K562 (cell line): ENCODE measurements at regions not wholly inside any gene's neighbourhood (a gene's known extent, or its start where the extent isn't known, plus 50 kb on each side); places are given as distances from the start of the nearest gene placed in this dataset.

ENCODE experiments used
- ATAC-seq: fragments of 200-7000 bp; cut with Tn5 transposase; 3 replicates; pipeline ENCODE4 v1.9.1; 2020; ENCODE audit warnings: moderate library complexity
- BruUV-seq: library from RNA; stranded (reverse); fragments of 400-500 nt; replicated peaks from 2 replicates; lab custom pipeline; 2021; lab: Mats Ljungman, UMichigan
- CTCF ChIA-PET: fragments of 300-600 bp; formaldehyde crosslinking; extraction: SDS; loops from one replicate; lab custom pipeline; 2021; ENCODE audit warnings: low intra/inter-chr PET ratio; lab: Yijun Ruan, JAX
- POLR2A ChIA-PET: fragments of 300-600, 350-650 bp; sonication (Branson Sonifier 250); formaldehyde crosslinking; extraction: SDS; loops from one replicate; lab custom pipeline; 2021; ENCODE audit warnings: antibody characterized with exemption, inconsistent platforms; lab: Yijun Ruan, JAX
- DNase-seq, 4 experiments: peaks; one replicate each; pipeline versions ENCODE4 v3.0.0 to v3.0.0-alpha.2; 2011 to 2018; ENCODE audit warnings: low spot score in 3 of 4, mixed read lengths in 3 of 4; ENCODE audit errors: extremely low read depth in 1 of 4
- FAIRE-seq: peaks from 2 replicates; lab custom pipeline; 2011; peaks lifted over from hg19 to GRCh38; lab: Jason Lieb, UNC
- H2AFZ ChIP-seq: 2 replicates; pipeline ENCODE4 v1.6.0; 2011; ENCODE audit warnings: low read depth, low read length, control low read depth, inconsistent platforms
- H3K27ac ChIP-seq: fragments of 200-600 bp; 3 replicates; pipeline ENCODE4 v1.8.0; 2011; ENCODE audit warnings: low read depth, mild to moderate bottlenecking, control low read depth, inconsistent platforms, low read length, moderate library complexity, mixed read lengths; ENCODE audit errors: extremely low read depth
- H3K27me3 ChIP-seq, 2 experiments: fragments of 300-600 bp in 1 of 2; 2 replicates in 1 of 2; 3 replicates in 1 of 2; pipeline versions ENCODE4 v1.6.0 to v1.8.0; 2011; ENCODE audit warnings: inconsistent platforms in 2 of 2, low read length in 2 of 2, mild to moderate bottlenecking in 1 of 2, mixed read lengths in 1 of 2, moderate library complexity in 1 of 2; ENCODE audit not compliant: control insufficient read depth in 2 of 2, insufficient read depth in 2 of 2
- H3K36me3 ChIP-seq: fragments of 300-600 bp; 3 replicates; pipeline ENCODE4 v1.8.0; 2011; ENCODE audit warnings: mild to moderate bottlenecking, low read length, inconsistent platforms; ENCODE audit not compliant: control insufficient read depth, insufficient read depth
- H3K4me1 ChIP-seq, 2 experiments: fragments of 200-600 bp in 1 of 2; replicated peaks in 1 of 2; 2 replicates in 1 of 2; 3 replicates in 1 of 2; pipeline versions ENCODE4 v1.5.1 to v1.8.0; 2011; ENCODE audit warnings: inconsistent platforms in 2 of 2, low read length in 2 of 2, mild to moderate bottlenecking in 1 of 2, mixed read lengths in 1 of 2, moderate library complexity in 1 of 2; ENCODE audit not compliant: control insufficient read depth in 2 of 2, insufficient read depth in 2 of 2
- H3K4me2 ChIP-seq: 2 replicates; pipeline ENCODE4 v1.6.1; 2011; ENCODE audit warnings: low read length, control low read depth, inconsistent platforms, mixed read lengths; ENCODE audit not compliant: insufficient read depth
- H3K4me3 ChIP-seq: fragments of 200-600 bp; sonication (generic), shearing (Covaris generic); 2 replicates; pipeline ENCODE4 v1.5.1; 2016; ENCODE audit warnings: control low read depth, inconsistent platforms
- H3K79me2 ChIP-seq: fragments of 200-600 bp; 3 replicates; pipeline ENCODE4 v1.8.0; 2011; ENCODE audit warnings: low read length, inconsistent platforms; ENCODE audit not compliant: control insufficient read depth, insufficient read depth
- H3K9ac ChIP-seq, 2 experiments: 2 replicates each; pipeline versions ENCODE4 v1.6.0 to v1.6.1; 2011; ENCODE audit warnings: low read depth in 2 of 2, low read length in 2 of 2, control low read depth in 1 of 2, inconsistent platforms in 1 of 2, mild to moderate bottlenecking in 1 of 2, mixed read lengths in 1 of 2; ENCODE audit not compliant: insufficient read depth in 1 of 2
- H3K9me1 ChIP-seq: one replicate; pipeline ENCODE4 v1.6.0; 2011; ENCODE audit warnings: inconsistent platforms, mild to moderate bottlenecking, low read length, moderate library complexity; ENCODE audit not compliant: control insufficient read depth, insufficient read depth
- H3K9me3 ChIP-seq: replicated peaks from 2 replicates; pipeline ENCODE4 v1.5.1; 2011; ENCODE audit warnings: low read depth, low read length, inconsistent platforms; ENCODE audit not compliant: control insufficient read depth, insufficient read depth
- H4K20me1 ChIP-seq: replicated peaks from 2 replicates; pipeline ENCODE4 v1.6.1; 2011; ENCODE audit warnings: low read length, inconsistent platforms, mixed read lengths; ENCODE audit not compliant: control insufficient read depth, insufficient read depth
- BCLAF1 ChIP-seq, 2 experiments: fragments of 450-650 bp in 1 of 2; IDR thresholded peaks; 2 replicates each; pipeline ENCODE4 v1.6.1; 2011 to 2017; ENCODE audit warnings: low read depth in 2 of 2, antibody characterized with exemption in 1 of 2, borderline replicate concordance in 1 of 2, low read length in 1 of 2, mild to moderate bottlenecking in 1 of 2, mixed read lengths in 1 of 2; ENCODE audit not compliant: control insufficient read depth in 1 of 2
- FOXP4 ChIP-seq: sonication (generic); formaldehyde crosslinking; IDR thresholded peaks from 2 replicates; pipeline ENCODE4 v1.8.0; 2022; ENCODE audit warnings: mild to moderate bottlenecking, missing genetic modification reagents, borderline replicate concordance
- GTF2B ChIP-seq: IDR thresholded peaks from 2 replicates; pipeline ENCODE4 v1.6.1; 2011; ENCODE audit not compliant: insufficient read length; ENCODE audit errors: extremely low read depth
- HDAC1 ChIP-seq, 2 experiments: fragments of 450-650 bp; IDR thresholded peaks; 2 replicates each; pipeline ENCODE4 v1.6.1; 2016 to 2017; ENCODE audit warnings: inconsistent platforms in 1 of 2, mild to moderate bottlenecking in 1 of 2, moderate library complexity in 1 of 2
- IRF2 ChIP-seq: sonication (generic); formaldehyde crosslinking; IDR thresholded peaks from 2 replicates; pipeline ENCODE4 v1.8.1; 2022; ENCODE audit warnings: mild to moderate bottlenecking, missing genetic modification reagents
- KAT2B ChIP-seq: IDR thresholded peaks from one replicate; pipeline ENCODE4 v1.6.1; 2012; ENCODE audit warnings: low read depth, mild to moderate bottlenecking, control low read depth, inconsistent platforms, low read length, moderate library complexity
- RREB1 ChIP-seq: fragments of 250-450 bp; sonication (Bioruptor Pico); IDR thresholded peaks from 2 replicates; pipeline ENCODE4 v1.4.0; 2020
- STAT5A ChIP-seq: IDR thresholded peaks from 2 replicates; pipeline ENCODE4 v1.6.1; 2012; ENCODE audit warnings: low read length, inconsistent platforms, borderline replicate concordance
- WGBS: fragments of 100-300 bp; shearing (Covaris generic); methylation state at CpG from one replicate; pipeline ENCODE4 v1.1.6; 2016; ENCODE audit warnings: low coverage, mixed read lengths; ENCODE audit not compliant: insufficient coverage; ENCODE audit errors: missing lambda C conversion rate; 5-methylcytosine and 5-hydroxymethylcytosine counted together
- in situ Hi-C: fragments of 300-500 bp; cut with MboI; formaldehyde crosslinking; loops from 4 replicates; pipeline ENCODE4 v1.15.0; 2018; ENCODE audit warnings: inconsistent platforms, mixed read lengths
- intact Hi-C: fragments of 100-400 bp; cut with micrococcal nuclease; formaldehyde crosslinking; loops from 2 replicates; pipeline ENCODE4 v1.14.2; 2022

GRCh38 chr6:91020744-91021143 is 433.9 kb upstream of the MAP3K7 start:
- in situ Hi-C loops, result no loop called here
- Histone ChIP-seq H3K9me3 (no peaks in the 10 kb centered on the region), H3K9ac (no peak overlapping the region), H3K36me3 (no peaks in the 10 kb centered on the region), H4K20me1 (no peaks in the 10 kb centered on the region), H3K9me1 (no peaks in the 10 kb centered on the region), H3K4me3 (no peak overlapping the region), H3K4me1 (no peaks in the 10 kb centered on the region), H3K79me2 (no peaks in the 10 kb centered on the region), H3K27ac (no peak overlapping the region), H2AFZ (no peak overlapping the region), H3K27me3 (no peaks in the 10 kb centered on the region), H3K4me2 (no peak overlapping the region)
- ATAC-seq (no peak), FAIRE-seq (no peak), DNase-seq (no peak)
- WGBS, result 0% methylated on average over 1 of the region's 1 CpG
- BruUV-seq, result no TSS peak
- CTCF ChIA-PET, result no interaction called here
- intact Hi-C loops, result no loop called here
- POLR2A ChIA-PET, result no interaction called here
- TF ChIP-seq KAT2B, result no peak
- TF ChIP-seq IRF2, result no peak
- no peak for TF ChIP-seq BCLAF1 (IDR thresholded peaks at IDR 0.05; ENCODE audit: borderline replicate concordance in 1 of 2, control insufficient read depth in 1 of 2, low read depth in 2 of 2, low read length in 1 of 2)
- no peak for TF ChIP-seq FOXP4 (CRISPR knock-in tag)
- TF ChIP-seq HDAC1 (IDR thresholded peaks at IDR 0.05), result no peak
- TF ChIP-seq RREB1 (CRISPR knock-in tag), result no peak
- no peak for TF ChIP-seq STAT5A
- no peak for TF ChIP-seq GTF2B
